ENCODE measurements at regions not wholly inside any gene's neighbourhood (a gene's known extent, or its start where the extent isn't known, plus 50 kb on each side); places are given as distances from the start of the nearest gene placed in this dataset.

GRCh38 chr18:30072609-30073385, 969.7 kb downstream of the DSC3 start:
- DNase-seq (no peak), ATAC-seq (no peak)
- no peaks in the 10 kb centered on the region for H3K36me3 ChIP-seq
- H3K27ac ChIP-seq, result no peak overlapping the region
- TF ChIP-seq CTCF (IDR thresholded peaks at IDR 0.05), result no peak
- H3K27me3 ChIP-seq, result no peaks in the 10 kb centered on the region
- H3K4me3 ChIP-seq, result no peak overlapping the region
- intact Hi-C loops (cut with DNase I), result no loop called here
- H3K9me3 ChIP-seq, result peaks cover 9% of the 10 kb centered on the region
- H3K4me1 ChIP-seq, result no peaks in the 10 kb centered on the region

- Histone ChIP-seq H3K36me3 (no peaks in the 10 kb centered on the region), H3K4me3 (no peak overlapping the region), H3K9me3 (no peaks in the 10 kb centered on the region), H3K27me3 (no peaks in the 10 kb centered on the region), H3K27ac (no peak overlapping the region), H3K4me1 (no peaks in the 10 kb centered on the region)
- no peak for TF ChIP-seq CTCF (IDR thresholded peaks at IDR 0.05)
- DNase-seq (no peak), ATAC-seq (no peak)
- intact Hi-C loops (cut with DNase I), result no loop called here
These were observed 976.3 kb downstream of the DSC3 start for GRCh38 chr18:30066288-30066687.

GRCh38 chr18:30057398-30057797, 985.1 kb downstream of the DSC3 start:
- Histone ChIP-seq H3K36me3 (no peaks in the 10 kb centered on the region), H3K27ac (no peak overlapping the region), H3K27me3 (no peaks in the 10 kb centered on the region), H3K9me3 (no peaks in the 10 kb centered on the region), H3K4me3 (no peak overlapping the region), H3K4me1 (no peaks in the 10 kb centered on the region)
- DNase-seq, result no peak
- no peak for TF ChIP-seq CTCF (IDR thresholded peaks at IDR 0.05)
- no peak for ATAC-seq
- intact Hi-C loops (cut with DNase I), result no loop called here

GRCh38 chr18:30056528-30056927, 986.0 kb downstream of the DSC3 start:
- no peak overlapping the region for H3K27ac ChIP-seq
- no peaks in the 10 kb centered on the region for H3K27me3 ChIP-seq
- ATAC-seq, result no peak
- DNase-seq, result no peak
- no peak for TF ChIP-seq CTCF (IDR thresholded peaks at IDR 0.05)
- H3K4me1 ChIP-seq, result no peaks in the 10 kb centered on the region
- H3K9me3 ChIP-seq, result no peaks in the 10 kb centered on the region
- intact Hi-C loops (cut with DNase I), result no loop called here
- H3K4me3 ChIP-seq, result no peak overlapping the region
- H3K36me3 ChIP-seq, result no peaks in the 10 kb centered on the region

GRCh38 chr18:30044496-30044895, 998.0 kb downstream of the DSC3 start:
- H3K36me3 ChIP-seq, result no peaks in the 10 kb centered on the region
- no peak for DNase-seq
- H3K27ac ChIP-seq, result no peak overlapping the region
- intact Hi-C loops (cut with DNase I), result no loop called here
- no peak for TF ChIP-seq CTCF (IDR thresholded peaks at IDR 0.05)
- no peak overlapping the region for H3K4me3 ChIP-seq
- ATAC-seq, result no peak
- H3K27me3 ChIP-seq, result no peaks in the 10 kb centered on the region
- H3K9me3 ChIP-seq, result no peaks in the 10 kb centered on the region
- no peaks in the 10 kb centered on the region for H3K4me1 ChIP-seq

- Histone ChIP-seq H3K9me3 (no peaks in the 10 kb centered on the region), H3K4me1 (no peaks in the 10 kb centered on the region), H3K27me3 (no peaks in the 10 kb centered on the region), H3K4me3 (no peak overlapping the region), H3K36me3 (no peaks in the 10 kb centered on the region), H3K27ac (no peak overlapping the region)
- DNase-seq (no peak), ATAC-seq (no peak)
- intact Hi-C loops (cut with DNase I), result no loop called here
- TF ChIP-seq CTCF (IDR thresholded peaks at IDR 0.05), result no peak
These were observed 1003.3 kb downstream of the DSC3 start for GRCh38 chr18:30039201-30039600.

All from upper lobe of right lung (tissue), 1 donor.